ENCODE measurements at regions not wholly inside any gene's neighbourhood (a gene's known extent, or its start where the extent isn't known, plus 50 kb on each side); places are given as distances from the start of the nearest gene placed in this dataset.

DNA sequence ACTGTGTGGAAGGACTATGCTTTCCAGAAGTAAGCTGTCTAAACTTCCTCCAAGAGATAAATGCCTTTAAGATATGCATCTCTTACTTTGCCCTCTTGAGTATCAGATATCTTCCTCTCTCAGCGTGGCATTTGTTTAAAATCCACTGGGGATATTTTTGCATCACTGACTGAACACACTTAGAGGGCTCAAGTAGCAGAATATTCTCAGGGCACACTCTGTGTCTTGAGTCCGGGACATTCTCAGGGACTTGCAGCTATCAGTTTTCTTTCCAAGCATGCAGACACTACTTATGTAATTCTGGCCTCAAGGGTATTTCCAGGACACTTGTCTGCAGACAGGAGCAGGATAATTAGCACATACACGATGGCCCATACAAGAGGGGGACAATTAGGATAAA is 84.7 kb downstream of the ERCC5 start:
- TF ChIP-seq, protein P1, sequence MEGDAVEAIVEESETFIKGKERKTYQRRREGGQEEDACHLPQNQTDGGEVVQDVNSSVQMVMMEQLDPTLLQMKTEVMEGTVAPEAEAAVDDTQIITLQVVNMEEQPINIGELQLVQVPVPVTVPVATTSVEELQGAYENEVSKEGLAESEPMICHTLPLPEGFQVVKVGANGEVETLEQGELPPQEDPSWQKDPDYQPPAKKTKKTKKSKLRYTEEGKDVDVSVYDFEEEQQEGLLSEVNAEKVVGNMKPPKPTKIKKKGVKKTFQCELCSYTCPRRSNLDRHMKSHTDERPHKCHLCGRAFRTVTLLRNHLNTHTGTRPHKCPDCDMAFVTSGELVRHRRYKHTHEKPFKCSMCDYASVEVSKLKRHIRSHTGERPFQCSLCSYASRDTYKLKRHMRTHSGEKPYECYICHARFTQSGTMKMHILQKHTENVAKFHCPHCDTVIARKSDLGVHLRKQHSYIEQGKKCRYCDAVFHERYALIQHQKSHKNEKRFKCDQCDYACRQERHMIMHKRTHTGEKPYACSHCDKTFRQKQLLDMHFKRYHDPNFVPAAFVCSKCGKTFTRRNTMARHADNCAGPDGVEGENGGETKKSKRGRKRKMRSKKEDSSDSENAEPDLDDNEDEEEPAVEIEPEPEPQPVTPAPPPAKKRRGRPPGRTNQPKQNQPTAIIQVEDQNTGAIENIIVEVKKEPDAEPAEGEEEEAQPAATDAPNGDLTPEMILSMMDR (IDR thresholded peaks at IDR 0.05), result no peak
- no peak for TF ChIP-seq EZH2 (IDR thresholded peaks at IDR 0.05; ENCODE audit: borderline replicate concordance, insufficient read depth, low read depth, low read length, poor library complexity, severe bottlenecking)
